ENCODE measurements at regions not wholly inside any gene's neighbourhood (a gene's known extent, or its start where the extent isn't known, plus 50 kb on each side); places are given as distances from the start of the nearest gene placed in this dataset.

DNA sequence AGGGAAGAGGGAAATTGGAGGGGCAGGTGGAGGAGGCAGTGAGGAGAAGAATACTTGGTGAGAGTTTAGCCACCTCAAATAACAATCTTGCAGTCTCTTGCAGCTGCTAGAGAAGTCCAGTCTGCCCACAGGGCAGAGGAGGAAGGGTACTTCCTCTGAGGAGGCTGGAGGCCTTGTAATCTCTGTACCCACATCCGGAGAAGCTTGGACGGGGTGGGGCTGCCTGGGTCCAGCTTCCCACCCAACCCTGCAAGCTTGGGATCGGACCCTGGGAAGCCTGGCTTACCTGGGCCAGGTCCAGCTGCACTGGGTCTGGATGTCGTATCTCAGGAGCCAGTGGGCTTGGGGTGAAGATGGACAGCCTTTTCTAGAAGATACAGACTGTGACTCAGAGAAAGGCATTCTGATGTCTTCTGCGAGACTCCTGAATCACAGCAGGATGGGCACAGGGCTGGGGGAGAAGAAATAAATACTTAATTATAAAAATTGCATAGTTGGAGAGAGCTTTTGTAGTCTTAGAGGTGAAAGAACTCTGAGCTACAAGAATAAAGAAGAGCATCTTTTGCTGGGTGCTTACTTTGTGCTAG is 111.8 kb upstream of the JUN start:
- DNase-seq (ENCODE audit: extremely low spot score, unreplicated experiment), result no peak
- Mint-ChIP-seq H3K27me3 (ENCODE audit: unreplicated experiment) (no peaks in the 10 kb centered on the region), H3K27ac (ENCODE audit: unreplicated experiment) (peak overlapping the region; percentile 33), H3K4me1 (ENCODE audit: unreplicated experiment) (peaks cover 32% of the 10 kb centered on the region), H3K9me3 (ENCODE audit: unreplicated experiment) (no peaks in the 10 kb centered on the region), H3K4me3 (ENCODE audit: unreplicated experiment) (no peak overlapping the region), H3K36me3 (ENCODE audit: unreplicated experiment) (no peaks in the 10 kb centered on the region)
- TF ChIP-seq, protein P1, sequence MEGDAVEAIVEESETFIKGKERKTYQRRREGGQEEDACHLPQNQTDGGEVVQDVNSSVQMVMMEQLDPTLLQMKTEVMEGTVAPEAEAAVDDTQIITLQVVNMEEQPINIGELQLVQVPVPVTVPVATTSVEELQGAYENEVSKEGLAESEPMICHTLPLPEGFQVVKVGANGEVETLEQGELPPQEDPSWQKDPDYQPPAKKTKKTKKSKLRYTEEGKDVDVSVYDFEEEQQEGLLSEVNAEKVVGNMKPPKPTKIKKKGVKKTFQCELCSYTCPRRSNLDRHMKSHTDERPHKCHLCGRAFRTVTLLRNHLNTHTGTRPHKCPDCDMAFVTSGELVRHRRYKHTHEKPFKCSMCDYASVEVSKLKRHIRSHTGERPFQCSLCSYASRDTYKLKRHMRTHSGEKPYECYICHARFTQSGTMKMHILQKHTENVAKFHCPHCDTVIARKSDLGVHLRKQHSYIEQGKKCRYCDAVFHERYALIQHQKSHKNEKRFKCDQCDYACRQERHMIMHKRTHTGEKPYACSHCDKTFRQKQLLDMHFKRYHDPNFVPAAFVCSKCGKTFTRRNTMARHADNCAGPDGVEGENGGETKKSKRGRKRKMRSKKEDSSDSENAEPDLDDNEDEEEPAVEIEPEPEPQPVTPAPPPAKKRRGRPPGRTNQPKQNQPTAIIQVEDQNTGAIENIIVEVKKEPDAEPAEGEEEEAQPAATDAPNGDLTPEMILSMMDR (IDR thresholded peaks at IDR 0.05), result no peak

DNA sequence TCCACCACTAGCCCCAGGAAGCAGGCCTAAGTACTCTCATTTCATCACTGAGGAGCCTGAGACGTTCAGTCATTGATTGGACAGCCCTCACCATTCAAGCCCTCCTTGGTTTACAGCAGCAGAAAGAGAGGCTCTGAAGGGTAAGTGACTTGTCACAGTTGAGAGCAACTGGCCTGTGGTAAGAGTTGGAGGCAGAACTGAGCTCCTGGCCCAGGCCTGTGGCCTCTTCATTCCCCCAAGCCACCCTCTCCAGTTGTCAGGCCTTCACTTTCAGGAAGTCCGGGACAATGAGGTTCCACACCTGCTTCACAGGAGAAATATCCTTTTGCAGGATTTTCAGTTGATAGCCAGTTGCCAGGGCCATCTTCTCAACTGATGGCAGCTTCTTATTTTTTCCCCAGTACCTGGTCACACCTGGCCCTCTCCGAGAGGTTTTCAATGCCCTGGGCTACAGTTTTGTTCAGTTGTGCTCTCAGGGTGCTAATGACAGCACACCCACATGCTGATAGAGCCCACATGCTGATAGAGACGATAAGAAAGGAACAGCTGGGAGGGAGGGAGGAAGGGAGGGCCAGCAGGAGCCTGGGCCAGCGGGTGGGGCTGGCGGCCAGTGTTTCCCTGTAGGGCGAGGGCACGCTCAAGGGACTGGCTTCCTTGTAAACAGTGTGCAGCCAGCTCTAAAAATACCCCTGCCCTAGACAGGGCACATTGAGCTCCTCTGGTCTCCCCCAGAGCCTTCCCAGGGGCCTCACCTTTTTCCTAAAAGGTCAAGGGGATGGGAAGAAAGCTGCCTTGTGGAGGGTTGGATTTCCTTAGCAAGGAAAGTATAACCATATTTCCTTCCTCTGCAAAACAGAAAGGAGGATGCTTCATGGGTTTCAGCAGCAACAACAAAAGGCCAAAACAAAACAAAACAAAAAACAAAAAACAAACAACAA is 112.7 kb upstream of the JUN start:
- DNase-seq (ENCODE audit: extremely low spot score, unreplicated experiment), result peak; percentile 40

DNA sequence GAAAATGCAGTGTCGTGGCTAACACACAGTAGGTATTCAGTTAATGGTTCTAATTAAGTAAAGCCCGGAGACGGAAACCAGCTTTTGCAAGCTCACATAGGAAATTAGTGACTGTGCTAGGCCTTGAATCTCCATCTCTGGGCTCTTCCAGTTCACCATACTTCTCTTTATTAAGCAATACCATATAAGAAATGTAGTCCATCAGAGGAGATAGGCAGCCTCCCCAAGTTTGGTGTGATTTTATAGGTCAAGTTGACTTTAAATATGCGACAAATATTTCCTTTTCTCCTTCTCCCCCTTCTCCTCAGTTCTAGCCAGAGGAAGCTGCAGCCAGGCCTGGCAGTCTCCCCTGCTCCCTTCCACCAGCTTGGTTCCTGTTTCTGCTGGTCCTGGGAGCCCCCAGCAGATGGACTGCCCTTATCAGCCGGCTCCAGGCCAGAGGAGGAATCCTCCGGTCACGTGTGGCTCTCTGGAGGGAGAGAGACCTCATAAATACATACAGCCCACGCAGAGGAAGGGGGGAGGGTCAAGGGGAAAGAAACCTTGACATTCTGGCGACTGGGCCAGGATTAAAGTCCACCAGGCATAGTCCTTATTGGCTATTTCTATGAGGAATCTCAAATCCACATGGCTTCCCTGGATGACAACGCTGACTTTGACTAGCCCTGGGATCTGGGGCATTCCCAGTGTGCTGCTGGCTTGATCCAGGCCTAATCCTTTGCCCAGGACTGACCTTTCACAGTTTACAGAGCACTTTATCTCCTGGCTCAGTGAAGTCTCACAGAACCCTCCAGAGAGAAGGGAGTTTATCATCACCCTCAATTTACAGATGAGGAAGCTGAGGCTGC is 115.1 kb upstream of the JUN start:
- TF ChIP-seq, protein P1 (IDR thresholded peaks at IDR 0.05), result no peak
- DNase-seq (ENCODE audit: extremely low spot score, unreplicated experiment), result no peak
- H3K27ac Mint-ChIP-seq (ENCODE audit: unreplicated experiment), result no peak overlapping the region

More for the DNA sequence above, 112.7 kb upstream of the JUN start:
- no peaks in the 10 kb centered on the region for H3K27me3 Mint-ChIP-seq (ENCODE audit: unreplicated experiment)
- TF ChIP-seq, protein P1 (IDR thresholded peaks at IDR 0.05), result no peak
- H3K4me3 Mint-ChIP-seq (ENCODE audit: unreplicated experiment), result no peak overlapping the region
- H3K9me3 Mint-ChIP-seq (ENCODE audit: unreplicated experiment), result no peaks in the 10 kb centered on the region
- H3K27ac Mint-ChIP-seq (ENCODE audit: unreplicated experiment), result peak overlapping the region; percentile 33
- peaks cover 38% of the 10 kb centered on the region for H3K4me1 Mint-ChIP-seq (ENCODE audit: unreplicated experiment)
- H3K36me3 Mint-ChIP-seq (ENCODE audit: unreplicated experiment), result no peaks in the 10 kb centered on the region

DNA sequence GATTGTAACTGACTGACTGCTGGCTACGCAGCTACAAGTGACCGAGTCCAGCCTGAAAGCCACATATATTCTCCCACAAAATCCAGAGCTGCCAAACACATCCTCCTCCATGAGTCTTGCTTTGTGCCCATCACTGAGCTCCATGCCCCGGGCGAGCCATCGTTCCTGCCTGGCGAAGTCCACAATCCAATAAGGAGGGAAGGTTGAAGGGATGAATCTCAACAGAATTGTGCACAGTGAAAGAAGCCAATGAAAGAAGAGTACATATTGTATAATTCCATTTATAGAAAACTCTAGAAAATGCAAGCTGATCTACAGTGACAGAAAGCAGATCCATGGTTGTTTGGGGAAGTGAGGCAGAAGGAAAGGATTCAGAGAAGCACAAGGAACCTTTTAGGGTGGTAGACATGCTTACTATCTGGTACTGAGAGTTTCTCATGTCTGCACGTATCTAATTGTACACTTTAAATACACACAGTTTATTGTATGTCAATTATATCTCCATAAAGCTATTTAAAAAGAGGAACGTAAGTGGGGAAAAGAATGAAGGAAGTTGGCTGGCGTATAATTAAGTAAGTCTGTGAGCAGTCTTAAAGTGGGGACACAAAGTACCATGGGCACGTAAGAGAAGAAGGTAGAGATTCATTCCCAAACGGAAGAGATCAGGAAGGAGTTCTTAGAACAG is 115.9 kb upstream of the JUN start:
- H3K4me1 Mint-ChIP-seq (ENCODE audit: unreplicated experiment), result peaks cover 41% of the 10 kb centered on the region
- no peak overlapping the region for H3K27ac Mint-ChIP-seq (ENCODE audit: unreplicated experiment)
- H3K36me3 Mint-ChIP-seq (ENCODE audit: unreplicated experiment), result no peaks in the 10 kb centered on the region
- H3K4me3 Mint-ChIP-seq (ENCODE audit: unreplicated experiment), result no peak overlapping the region
- TF ChIP-seq, protein P1 (IDR thresholded peaks at IDR 0.05), result no peak
- no peaks in the 10 kb centered on the region for H3K27me3 Mint-ChIP-seq (ENCODE audit: unreplicated experiment)
- peak; percentile 59 for DNase-seq (ENCODE audit: extremely low spot score, unreplicated experiment)
- H3K9me3 Mint-ChIP-seq (ENCODE audit: unreplicated experiment), result no peaks in the 10 kb centered on the region

More for the DNA sequence above, 115.1 kb upstream of the JUN start:
- no peak overlapping the region for H3K4me3 Mint-ChIP-seq (ENCODE audit: unreplicated experiment)
- no peaks in the 10 kb centered on the region for H3K9me3 Mint-ChIP-seq (ENCODE audit: unreplicated experiment)
- H3K27me3 Mint-ChIP-seq (ENCODE audit: unreplicated experiment), result no peaks in the 10 kb centered on the region
- no peaks in the 10 kb centered on the region for H3K36me3 Mint-ChIP-seq (ENCODE audit: unreplicated experiment)
- peaks cover 38% of the 10 kb centered on the region for H3K4me1 Mint-ChIP-seq (ENCODE audit: unreplicated experiment)

Data from osteocyte (in vitro differentiated cells).